GM18505 (cell line): ENCODE measurements at regions not wholly inside any gene's neighbourhood (a gene's known extent, or its start where the extent isn't known, plus 50 kb on each side); places are given as distances from the start of the nearest gene placed in this dataset.

ENCODE experiments used
- ATAC-seq: cut with Tn5 transposase; IDR thresholded peaks from one replicate; pipeline ENCODE4 v1.9.1; 2021; ENCODE audit not compliant: unreplicated experiment
- POLR2A ChIP-seq: IDR thresholded peaks from 4 replicates; pipeline ENCODE4 v1.6.1; 2011; ENCODE audit warnings: borderline replicate concordance; ENCODE audit not compliant: insufficient read depth, insufficient read length; ENCODE audit errors: extremely low read depth

DNA sequence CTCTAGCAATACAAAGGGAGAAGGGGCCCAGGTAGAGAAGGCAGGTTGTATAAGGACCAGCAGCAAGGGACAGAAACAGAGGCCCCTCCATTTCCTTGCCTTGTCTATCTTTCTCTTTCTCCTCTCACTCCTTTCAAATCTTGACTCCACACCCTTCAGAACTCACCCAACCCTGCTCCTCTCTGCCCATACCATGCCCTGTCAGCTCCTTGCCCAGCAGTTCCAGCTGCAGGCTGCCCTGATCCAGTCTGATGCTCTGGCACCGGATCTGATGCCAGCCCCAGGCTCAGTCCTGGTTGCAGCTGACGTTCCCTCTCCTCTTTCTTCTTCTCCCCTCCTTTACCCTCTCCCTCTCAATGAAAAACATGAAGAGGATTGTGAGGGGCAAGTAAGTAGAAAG lies 291.2 kb downstream of the FBXW7 start:
- no peak for ATAC-seq

DNA sequence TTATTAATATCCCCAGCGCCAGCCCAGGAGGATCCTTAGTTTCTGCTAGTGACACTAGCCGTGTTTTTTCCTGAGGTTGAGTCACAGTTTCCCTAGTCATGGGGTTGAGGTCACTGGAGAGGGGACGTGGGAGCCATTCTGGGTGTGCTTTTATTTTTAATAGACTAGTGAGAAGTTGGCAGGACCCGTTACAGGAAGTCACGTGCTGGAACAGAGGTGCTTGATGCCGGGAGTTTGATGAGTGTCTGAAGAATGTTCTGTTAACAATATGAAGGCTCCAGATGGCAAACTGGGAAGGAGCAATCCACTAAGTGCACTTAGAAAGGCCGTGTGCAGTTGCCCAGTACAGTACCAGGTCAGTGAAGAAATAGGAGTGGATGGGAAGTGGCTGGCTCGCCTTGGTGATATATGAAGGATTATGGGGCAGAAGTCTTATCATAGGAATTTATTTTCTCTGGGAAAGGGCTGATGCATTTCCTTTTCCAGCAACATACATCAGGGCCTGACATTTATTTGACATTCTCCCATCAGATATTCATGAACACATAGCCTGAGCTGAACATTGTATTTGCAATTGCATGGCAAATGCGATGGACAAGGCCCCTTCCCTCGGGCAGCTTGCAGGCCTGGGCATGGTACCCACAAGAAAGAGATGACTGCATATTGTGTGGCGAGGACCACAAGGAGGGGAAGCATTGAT lies 291.8 kb downstream of the FBXW7 start:
- no peak for ATAC-seq
- no peak for TF ChIP-seq POLR2A

More for the DNA sequence above, 291.2 kb downstream of the FBXW7 start:
- no peak for TF ChIP-seq POLR2A

DNA sequence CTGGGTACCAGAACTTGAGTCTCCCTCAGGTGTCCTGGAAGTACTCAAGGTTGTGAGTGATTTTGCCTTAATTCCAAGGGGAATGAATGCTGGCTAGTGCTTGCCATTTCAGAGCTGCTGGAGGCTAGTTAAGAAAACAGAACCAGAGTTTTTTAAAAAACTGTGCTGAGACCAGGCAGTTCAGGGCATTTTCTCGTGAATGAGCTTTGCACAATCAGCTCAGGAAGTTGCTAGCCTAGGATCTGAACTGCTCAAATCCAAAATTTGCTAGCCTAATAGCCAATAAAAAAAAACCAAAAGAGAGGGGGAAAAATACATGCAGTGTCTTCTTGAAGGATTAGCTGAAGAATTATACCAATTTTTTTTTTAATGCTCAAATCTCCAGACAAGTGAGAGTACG lies 292.7 kb downstream of the FBXW7 start:
- ATAC-seq = no peak

DNA sequence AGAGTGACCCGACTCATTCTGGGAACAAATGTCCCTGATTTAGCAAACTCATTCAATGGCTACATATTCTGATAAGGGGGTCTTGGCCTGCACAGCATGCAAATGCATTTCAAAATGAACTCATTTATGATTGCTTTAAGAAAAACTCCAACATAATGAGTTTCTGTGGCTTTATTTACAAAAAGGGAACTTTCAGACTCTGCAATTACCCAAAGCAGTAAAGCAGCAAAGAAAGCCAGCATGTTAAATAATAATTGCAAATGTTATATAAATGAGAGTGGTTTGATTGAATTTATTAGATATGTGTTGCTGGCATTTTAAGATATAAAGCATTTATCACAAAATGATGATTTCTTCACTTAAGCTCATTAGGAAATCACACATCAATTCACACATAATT lies 295.7 kb downstream of the FBXW7 start:
- no peak for TF ChIP-seq POLR2A
- ATAC-seq = no peak

More for the DNA sequence above, 292.7 kb downstream of the FBXW7 start:
- TF ChIP-seq POLR2A = no peak

DNA sequence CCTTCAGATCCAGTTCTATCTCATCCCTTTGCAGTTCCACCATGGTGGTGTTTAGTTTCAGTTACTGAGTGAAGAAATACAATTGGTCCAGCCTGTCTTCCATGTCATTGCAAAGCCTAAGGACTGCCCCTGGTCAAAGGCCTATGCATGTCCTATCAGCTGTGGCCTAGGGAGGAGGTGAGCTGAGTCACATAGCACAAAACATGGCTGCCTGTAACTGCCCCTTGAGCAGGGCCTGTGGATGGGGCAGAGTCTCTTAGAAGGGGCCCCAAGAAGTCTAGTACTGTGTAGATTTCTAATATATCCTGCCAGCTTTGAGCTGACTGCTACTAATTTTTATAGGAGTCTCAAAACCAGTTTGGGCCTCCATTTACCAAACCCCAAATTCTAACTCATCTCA lies 296.7 kb downstream of the FBXW7 start:
- TF ChIP-seq POLR2A = no peak
- ATAC-seq = no peak

DNA sequence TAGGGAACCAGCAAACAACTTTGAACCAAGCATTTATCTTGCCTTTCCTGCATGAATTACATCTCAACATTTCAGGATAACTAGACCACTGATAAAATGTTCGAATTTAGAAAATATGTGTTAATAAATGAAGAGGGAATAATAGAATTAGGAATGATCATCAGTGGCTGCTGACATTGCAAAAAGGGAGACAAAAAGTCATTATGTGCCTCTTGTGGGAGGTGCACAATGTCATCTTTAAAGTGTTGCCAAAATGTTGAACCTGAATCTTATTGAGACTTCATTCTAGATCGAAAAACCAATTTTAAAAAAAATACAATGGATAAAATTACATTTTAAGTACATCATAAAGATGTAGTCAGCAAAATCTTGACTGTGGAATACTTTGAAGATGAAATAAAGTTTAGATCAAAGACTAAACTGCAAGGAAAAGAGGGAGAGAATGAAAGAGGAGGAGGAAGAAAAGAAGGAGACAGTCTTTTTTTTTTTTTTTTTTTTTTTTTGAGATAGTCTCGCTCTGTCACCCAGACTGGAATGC lies 299.3 kb downstream of the FBXW7 start:
- ATAC-seq = no peak
- TF ChIP-seq POLR2A = no peak

DNA sequence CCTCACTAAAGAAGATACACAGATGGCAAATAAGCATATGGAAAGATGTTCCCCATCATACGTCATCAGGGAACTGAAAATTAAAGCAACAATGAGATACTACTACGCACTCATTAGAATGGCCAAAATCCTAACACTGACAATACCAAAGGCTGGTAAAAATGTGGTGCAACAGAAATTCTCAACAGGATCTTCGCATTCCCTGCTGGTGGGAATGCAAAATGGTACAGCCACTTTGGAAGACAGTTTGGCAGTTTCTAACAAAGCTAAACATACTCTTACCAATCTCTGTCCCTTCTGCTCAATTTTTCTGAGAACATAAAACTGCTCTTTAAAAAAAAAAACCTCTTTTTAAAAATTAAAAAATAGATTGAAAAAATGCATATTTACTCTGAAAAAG lies 300.2 kb downstream of the FBXW7 start:
- TF ChIP-seq POLR2A = no peak
- ATAC-seq = no peak

DNA sequence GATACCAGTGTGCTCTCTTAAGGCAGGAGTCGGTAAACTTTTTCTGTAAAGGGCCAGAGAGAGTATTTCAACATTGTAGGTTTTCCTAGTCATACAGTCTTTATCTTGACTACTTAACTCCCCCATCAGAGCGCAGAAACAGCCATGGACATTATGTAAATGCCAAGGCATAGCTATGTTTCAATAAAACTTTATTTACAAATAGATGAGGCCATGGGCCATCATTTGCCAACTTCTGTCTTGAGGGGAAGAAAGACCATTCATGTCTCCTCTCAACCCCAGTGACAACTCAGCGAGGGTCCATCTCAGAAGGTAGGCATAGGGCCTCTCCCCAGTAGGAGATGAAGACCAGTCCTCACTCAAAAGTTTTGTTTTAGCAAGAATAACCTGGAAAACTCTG lies 301.3 kb downstream of the FBXW7 start:
- TF ChIP-seq POLR2A = no peak
- ATAC-seq = no peak

DNA sequence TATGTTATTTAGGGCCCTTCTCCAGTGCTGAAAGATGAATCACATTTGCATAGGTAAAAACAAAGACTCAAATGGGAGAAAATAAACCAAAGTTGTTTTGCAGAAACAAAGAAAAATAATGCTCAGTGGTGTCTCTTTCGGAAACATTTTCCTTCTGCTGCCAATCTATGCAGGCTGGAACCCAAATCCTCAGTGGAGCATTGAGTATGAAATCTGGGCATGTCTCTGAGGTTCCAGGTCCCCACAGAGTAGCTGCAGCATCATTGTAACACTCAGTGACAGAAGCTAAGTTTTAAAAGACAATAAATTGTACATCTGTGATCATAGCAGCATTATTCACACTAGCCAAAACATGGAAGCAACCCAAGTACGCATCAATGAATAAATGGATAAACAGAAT lies 303.6 kb downstream of the FBXW7 start:
- ATAC-seq = no peak

DNA sequence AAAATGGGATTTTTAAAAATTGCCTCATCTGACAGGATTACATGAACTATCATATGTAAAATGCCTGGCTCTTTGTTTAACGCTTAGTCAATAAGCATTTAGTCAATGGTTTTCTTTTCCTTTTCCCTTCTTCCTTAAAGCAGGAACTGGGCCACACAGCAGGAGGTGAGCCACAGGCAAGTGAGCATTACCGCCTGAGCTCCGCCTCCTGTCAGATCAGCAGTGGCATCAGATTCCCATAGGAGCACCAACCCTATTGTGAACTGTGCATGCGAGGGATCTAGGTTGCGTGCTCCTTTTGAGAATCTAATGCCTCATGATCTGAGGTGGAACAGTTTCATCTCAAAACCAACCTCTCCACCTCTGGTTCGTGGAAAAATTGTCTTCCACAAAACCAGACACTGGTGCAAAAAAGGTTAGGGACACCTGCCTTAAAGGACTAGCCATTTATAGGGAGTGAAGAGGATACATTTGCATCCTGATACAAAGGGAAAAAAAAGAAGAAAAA lies 306.1 kb downstream of the FBXW7 start:
- TF ChIP-seq POLR2A = no peak
- ATAC-seq = no peak

More for the DNA sequence above, 303.6 kb downstream of the FBXW7 start:
- TF ChIP-seq POLR2A = no peak

DNA sequence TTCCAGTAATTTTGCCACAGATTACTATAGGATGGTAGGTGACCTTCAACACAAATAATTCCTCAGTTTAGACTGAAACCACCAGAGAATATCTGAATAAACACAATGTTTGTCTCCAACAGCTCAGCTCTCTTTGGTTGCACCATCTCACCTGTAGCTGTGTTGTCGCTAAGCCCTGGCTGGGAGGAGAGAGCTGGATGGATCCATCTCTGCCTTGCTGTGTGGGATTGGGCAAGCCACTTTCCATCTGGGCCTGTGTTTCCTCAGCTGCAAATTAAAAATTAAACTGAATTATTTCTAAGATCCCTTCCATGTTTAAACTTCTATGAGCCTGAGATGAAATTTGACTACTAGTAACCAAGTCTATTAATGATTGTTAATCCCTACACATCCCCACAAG lies 310.2 kb downstream of the FBXW7 start:
- no peak for ATAC-seq
- TF ChIP-seq POLR2A = no peak

DNA sequence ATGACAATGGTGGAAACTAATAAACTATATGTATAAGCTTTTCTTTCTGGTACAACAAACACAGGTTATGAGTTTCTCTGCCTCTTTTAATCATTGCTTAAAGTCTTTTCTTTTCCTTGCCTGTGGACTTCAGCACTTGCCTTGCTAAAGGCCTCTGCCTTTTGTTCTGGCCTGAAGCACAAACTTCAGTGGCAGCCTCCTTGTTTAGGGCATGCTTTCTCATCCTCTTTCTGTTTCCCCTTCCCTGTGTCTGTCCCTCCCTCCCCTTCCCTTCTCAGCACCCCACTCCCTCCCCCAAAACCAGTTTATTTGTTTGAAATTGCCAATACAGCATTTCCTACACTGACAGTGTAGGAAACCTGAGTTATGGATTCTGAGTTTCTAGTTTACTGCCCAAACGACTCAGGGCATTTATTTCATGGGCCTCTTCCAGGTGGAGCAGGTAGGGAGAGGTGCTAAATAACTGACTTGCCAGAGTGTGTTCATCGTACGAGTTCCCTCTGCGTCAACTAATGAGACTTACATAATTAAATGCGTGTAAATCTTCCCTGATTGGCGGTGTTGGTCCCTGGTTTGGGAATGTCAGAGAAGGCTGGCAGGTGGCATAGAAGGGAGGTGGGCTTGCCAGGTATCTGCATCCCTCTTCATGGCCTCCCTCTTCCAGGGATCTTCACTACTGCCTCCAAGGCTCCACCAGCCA lies 311.0 kb downstream of the FBXW7 start:
- TF ChIP-seq POLR2A = no peak
- ATAC-seq = no peak

DNA sequence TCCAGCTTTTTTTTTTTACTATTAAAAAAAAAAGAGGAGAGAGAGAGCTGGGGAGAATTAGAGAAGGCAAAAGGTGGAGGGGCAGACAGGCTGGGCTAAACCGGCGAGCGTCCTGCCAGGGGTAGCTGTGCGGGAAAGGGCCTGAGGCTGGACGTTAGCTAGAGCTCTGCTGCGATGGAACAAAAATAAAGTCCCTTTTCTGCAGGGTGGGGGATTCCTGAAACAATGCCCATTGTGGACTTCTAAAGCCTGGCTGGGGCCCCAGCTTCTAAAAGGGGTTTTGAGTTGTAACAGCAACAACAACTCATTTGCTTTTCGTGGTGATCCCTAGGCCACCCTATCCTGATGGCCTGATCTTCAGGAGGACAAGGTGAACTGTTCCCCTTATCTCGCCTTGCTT lies 311.7 kb downstream of the FBXW7 start:
- TF ChIP-seq POLR2A = no peak
- ATAC-seq = no peak

DNA sequence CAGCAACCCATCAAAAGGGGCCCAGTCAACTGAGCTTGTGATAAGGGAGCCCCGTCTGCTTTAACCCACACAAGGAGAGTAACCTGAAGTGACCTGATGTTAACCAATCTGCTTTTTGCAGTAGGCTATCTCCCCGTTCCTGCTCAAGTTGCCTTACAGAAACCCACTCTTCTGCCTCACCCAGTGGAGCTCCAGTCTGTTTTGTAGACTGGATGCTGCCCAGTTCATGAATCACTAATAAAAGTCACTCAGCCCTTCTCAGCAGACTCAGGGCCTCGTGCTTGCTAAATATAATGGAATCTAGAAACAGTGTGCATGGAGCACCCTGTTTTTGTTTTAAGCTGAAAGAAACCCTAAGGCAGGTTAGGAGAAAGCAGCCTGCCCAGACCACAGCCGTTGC lies 312.3 kb downstream of the FBXW7 start:
- TF ChIP-seq POLR2A = no peak
- no peak for ATAC-seq
